KMS-11 (cell line): ENCODE measurements at regions not wholly inside any gene's neighbourhood (a gene's known extent, or its start where the extent isn't known, plus 50 kb on each side); places are given as distances from the start of the nearest gene placed in this dataset.

ENCODE experiments used
- H2AFZ ChIP-seq: fragments of 200-600 bp; sonication (generic); 2 replicates; pipeline ENCODE4 v1.6.1; 2016; ENCODE audit warnings: antibody characterized with exemption, mixed run types, low read depth
- H3K27ac ChIP-seq: fragments of 200-600 bp; sonication (generic); 2 replicates; pipeline ENCODE4 v1.6.1; 2016; ENCODE audit warnings: mild to moderate bottlenecking, mixed run types
- H3K27me3 ChIP-seq: fragments of 200-600 bp; sonication (generic); 2 replicates; pipeline ENCODE4 v1.6.1; 2017; ENCODE audit warnings: mild to moderate bottlenecking, low read depth, mixed run types, moderate library complexity; ENCODE audit not compliant: insufficient read depth
- H3K36me3 ChIP-seq: fragments of 200-600 bp; sonication (generic); 2 replicates; pipeline ENCODE4 v1.6.1; 2017; ENCODE audit warnings: mild to moderate bottlenecking, mixed run types; ENCODE audit not compliant: insufficient read depth
- H3K4me1 ChIP-seq: fragments of 200-600 bp; sonication (generic); 2 replicates; pipeline ENCODE4 v1.6.1; 2016; ENCODE audit warnings: mild to moderate bottlenecking, low read depth, mixed run types; ENCODE audit not compliant: poor library complexity, severe bottlenecking
- H3K4me2 ChIP-seq: fragments of 200-600 bp; sonication (generic); 2 replicates; pipeline ENCODE4 v1.7.0; 2016; ENCODE audit warnings: mild to moderate bottlenecking, mixed run types
- H3K4me3 ChIP-seq: fragments of 200-600 bp; sonication (generic); IDR thresholded peaks from 2 replicates; pipeline ENCODE4 v1.6.1; 2017; ENCODE audit warnings: low read depth, low read length, mixed read lengths; ENCODE audit not compliant: insufficient read depth
- H3K79me2 ChIP-seq: fragments of 200-600 bp; sonication (generic); 2 replicates; pipeline ENCODE4 v1.6.1; 2016; ENCODE audit warnings: low read depth, mixed run types; ENCODE audit not compliant: insufficient read depth
- H3K9ac ChIP-seq: fragments of 200-600 bp; sonication (generic); 2 replicates; pipeline ENCODE4 v1.6.1; 2016; ENCODE audit warnings: mild to moderate bottlenecking, mixed run types
- H4K20me1 ChIP-seq: fragments of 200-600 bp; sonication (generic); 2 replicates; pipeline ENCODE4 v1.6.1; 2016; ENCODE audit warnings: mild to moderate bottlenecking, mixed run types; ENCODE audit not compliant: insufficient read depth
- TF ChIP-seq, protein P1 (sequence below): fragments of 200-600 bp; sonication (generic); conservative IDR thresholded peaks from 2 replicates; pipeline ENCODE4 v1.6.1; 2017; ENCODE audit warnings: low read depth, mild to moderate bottlenecking, antibody characterized with exemption, low read length, moderate library complexity, mixed read lengths

DNA sequence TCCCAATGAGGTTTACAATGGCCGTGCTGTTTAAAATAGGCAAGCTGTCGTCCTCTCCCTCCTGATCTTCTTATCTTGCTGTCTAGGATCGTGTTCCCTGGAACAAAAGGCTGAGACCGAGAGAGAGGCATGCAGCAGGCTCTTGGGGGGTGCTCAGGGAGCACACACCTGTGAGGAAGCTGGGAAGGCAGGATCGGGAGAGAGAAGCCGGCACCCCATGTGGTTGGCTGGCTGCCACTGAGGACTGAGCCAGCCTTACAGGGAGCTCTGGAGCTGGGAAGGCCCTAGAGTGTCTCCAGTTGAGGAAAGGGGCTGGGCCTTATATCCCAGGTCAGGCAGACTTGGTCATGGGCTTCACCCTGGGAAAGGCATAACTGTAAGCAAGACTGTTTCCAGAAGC lies 184.2 kb downstream of the LY86 start:
- Histone ChIP-seq H2AFZ (no peak overlapping the region), H3K4me2 (no peak overlapping the region), H3K79me2 (no peaks in the 10 kb centered on the region), H3K27ac (no peak overlapping the region), H3K4me3 (no peak overlapping the region), H3K36me3 (no peaks in the 10 kb centered on the region), H3K9ac (no peak overlapping the region), H3K4me1 (no peaks in the 10 kb centered on the region), H4K20me1 (no peaks in the 10 kb centered on the region), H3K27me3 (no peaks in the 10 kb centered on the region)
- TF ChIP-seq, protein P1, sequence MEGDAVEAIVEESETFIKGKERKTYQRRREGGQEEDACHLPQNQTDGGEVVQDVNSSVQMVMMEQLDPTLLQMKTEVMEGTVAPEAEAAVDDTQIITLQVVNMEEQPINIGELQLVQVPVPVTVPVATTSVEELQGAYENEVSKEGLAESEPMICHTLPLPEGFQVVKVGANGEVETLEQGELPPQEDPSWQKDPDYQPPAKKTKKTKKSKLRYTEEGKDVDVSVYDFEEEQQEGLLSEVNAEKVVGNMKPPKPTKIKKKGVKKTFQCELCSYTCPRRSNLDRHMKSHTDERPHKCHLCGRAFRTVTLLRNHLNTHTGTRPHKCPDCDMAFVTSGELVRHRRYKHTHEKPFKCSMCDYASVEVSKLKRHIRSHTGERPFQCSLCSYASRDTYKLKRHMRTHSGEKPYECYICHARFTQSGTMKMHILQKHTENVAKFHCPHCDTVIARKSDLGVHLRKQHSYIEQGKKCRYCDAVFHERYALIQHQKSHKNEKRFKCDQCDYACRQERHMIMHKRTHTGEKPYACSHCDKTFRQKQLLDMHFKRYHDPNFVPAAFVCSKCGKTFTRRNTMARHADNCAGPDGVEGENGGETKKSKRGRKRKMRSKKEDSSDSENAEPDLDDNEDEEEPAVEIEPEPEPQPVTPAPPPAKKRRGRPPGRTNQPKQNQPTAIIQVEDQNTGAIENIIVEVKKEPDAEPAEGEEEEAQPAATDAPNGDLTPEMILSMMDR = no peak

DNA sequence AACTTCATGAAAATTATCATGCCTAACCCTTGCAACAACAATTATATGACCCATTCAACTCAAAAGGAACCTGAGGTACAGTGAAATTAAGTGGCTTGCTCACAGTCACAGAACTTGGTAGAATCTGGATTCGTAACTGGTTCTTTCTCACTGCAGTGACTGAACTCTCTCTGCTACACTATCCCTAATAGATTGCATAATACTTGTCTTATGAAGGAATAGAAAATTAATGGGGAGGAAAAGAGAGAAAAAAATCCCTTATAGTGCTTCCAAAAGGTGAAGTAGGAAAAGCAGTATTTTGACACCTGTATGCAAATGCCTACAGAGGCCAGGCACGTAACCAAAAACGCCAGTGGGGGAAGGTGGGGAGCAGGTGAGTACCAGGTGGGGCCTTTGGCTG lies 186.6 kb downstream of the LY86 start:
- Histone ChIP-seq H3K4me1 (no peaks in the 10 kb centered on the region), H4K20me1 (no peaks in the 10 kb centered on the region), H2AFZ (no peak overlapping the region), H3K27ac (no peak overlapping the region), H3K79me2 (no peaks in the 10 kb centered on the region), H3K27me3 (no peaks in the 10 kb centered on the region), H3K9ac (no peak overlapping the region), H3K36me3 (no peaks in the 10 kb centered on the region), H3K4me3 (no peak overlapping the region), H3K4me2 (no peak overlapping the region)
- TF ChIP-seq, protein P1 = no peak

DNA sequence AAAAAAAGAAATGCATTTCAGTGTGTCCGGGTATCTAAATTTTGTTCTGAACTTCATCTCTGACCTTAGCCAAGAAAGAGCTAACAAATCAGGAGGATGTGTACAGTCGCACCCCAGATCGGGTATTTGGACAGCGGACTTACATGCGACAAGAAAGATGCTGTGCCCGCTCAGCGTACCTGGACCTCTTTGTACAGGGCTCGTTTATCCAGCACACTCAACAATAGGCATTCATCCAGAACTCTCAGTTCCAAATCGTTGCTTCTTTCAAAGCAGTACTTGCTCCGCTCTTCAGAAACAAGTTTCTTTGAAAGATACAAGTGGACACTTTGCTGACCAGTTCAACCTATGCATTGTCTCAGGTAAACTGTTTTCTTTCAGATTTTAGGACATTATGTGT lies 191.7 kb downstream of the LY86 start:
- Histone ChIP-seq H3K4me2 (no peak overlapping the region), H3K27me3 (no peaks in the 10 kb centered on the region), H4K20me1 (no peaks in the 10 kb centered on the region), H3K4me1 (peaks cover 4% of the 10 kb centered on the region), H3K36me3 (no peaks in the 10 kb centered on the region), H3K9ac (no peak overlapping the region), H3K4me3 (no peak overlapping the region), H3K27ac (no peak overlapping the region), H2AFZ (no peak overlapping the region), H3K79me2 (no peaks in the 10 kb centered on the region)
- TF ChIP-seq, protein P1 = no peak

DNA sequence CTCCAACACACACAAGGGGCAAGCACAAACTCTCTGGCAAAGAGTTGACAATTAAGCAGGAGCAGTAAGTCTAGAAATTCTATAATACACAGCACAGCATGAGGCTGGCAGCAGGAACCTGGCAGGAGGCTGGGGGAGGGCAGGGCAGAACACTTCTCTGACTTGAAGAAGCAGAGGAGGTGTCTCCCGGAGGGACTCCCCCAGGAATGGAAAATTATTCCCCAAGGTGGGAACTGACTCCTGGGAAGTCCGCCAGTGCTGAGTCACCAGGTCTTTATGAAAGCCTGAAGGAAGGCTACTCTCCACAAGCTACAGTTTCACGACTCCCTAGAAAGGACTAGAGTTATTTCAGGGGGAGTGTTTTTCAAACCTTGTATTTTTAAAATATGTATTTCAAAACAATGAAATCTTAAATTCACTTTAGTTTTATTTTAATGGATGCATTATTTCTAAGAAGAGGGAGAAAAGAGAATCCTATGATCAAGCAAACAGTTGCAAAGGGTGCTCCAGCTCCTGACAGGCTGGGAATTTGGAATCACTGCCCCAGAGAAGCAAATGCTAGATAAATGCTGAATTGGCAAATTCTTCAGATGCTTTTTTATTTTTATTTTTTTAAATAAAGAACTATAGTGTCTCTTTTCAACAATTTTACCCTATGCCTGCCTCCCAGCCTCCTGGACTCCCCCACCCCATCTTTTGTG lies 192.8 kb downstream of the LY86 start:
- Histone ChIP-seq H3K27ac (no peak overlapping the region), H3K79me2 (no peaks in the 10 kb centered on the region), H3K4me1 (peaks cover 10% of the 10 kb centered on the region), H3K9ac (no peak overlapping the region), H4K20me1 (no peaks in the 10 kb centered on the region), H3K36me3 (no peaks in the 10 kb centered on the region), H3K4me3 (no peak overlapping the region), H2AFZ (no peak overlapping the region), H3K4me2 (no peak overlapping the region), H3K27me3 (no peaks in the 10 kb centered on the region)
- TF ChIP-seq, protein P1 = no peak
